Neural cell (in vitro differentiated cells): ENCODE measurements at regions not wholly inside any gene's neighbourhood (a gene's known extent, or its start where the extent isn't known, plus 50 kb on each side); places are given as distances from the start of the nearest gene placed in this dataset.

Experiments used
- EZH2 ChIP-seq: fragments of 200-600, 300-800 bp; shearing (Covaris generic), sonication (generic); IDR thresholded peaks from 2 replicates; pipeline ENCODE4 v1.6.1; 2014; ENCODE audit warnings: antibody characterized with exemption, low read length, borderline replicate concordance, mild to moderate bottlenecking; ENCODE audit not compliant: insufficient read depth, poor library complexity, severe bottlenecking
- TF ChIP-seq, protein P1 (sequence below): fragments of 450-650 bp; IDR thresholded peaks from 2 replicates; pipeline ENCODE4 v1.5.1; 2014; ENCODE audit warnings: antibody characterized with exemption, mild to moderate bottlenecking, moderate library complexity; ENCODE audit not compliant: poor library complexity, severe bottlenecking
- TF ChIP-seq, protein P2 (sequence below): IDR thresholded peaks from 2 replicates; pipeline ENCODE4 v1.6.1; 2012; ENCODE audit warnings: borderline replicate concordance

DNA sequence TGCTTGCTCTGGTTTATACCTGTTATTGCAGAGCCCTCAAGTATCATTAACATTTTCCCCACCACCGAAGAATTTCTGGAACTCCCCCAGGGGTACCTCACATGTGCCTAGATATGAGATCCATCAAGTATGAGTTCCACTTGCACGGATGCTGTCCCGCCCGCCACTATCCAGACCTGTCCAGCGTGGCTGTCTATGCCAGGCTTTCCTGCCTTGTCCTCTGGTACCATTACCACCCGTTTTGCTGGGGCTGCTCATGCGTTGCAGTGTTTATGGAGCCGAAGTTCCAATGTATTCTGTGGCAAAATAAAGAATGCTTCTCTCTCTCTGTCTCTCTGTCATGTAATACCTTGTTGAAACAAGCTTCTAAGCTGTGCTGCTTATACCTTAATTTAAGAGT is 543.5 kb upstream of the PTBP2 start:
- TF ChIP-seq, protein P1, sequence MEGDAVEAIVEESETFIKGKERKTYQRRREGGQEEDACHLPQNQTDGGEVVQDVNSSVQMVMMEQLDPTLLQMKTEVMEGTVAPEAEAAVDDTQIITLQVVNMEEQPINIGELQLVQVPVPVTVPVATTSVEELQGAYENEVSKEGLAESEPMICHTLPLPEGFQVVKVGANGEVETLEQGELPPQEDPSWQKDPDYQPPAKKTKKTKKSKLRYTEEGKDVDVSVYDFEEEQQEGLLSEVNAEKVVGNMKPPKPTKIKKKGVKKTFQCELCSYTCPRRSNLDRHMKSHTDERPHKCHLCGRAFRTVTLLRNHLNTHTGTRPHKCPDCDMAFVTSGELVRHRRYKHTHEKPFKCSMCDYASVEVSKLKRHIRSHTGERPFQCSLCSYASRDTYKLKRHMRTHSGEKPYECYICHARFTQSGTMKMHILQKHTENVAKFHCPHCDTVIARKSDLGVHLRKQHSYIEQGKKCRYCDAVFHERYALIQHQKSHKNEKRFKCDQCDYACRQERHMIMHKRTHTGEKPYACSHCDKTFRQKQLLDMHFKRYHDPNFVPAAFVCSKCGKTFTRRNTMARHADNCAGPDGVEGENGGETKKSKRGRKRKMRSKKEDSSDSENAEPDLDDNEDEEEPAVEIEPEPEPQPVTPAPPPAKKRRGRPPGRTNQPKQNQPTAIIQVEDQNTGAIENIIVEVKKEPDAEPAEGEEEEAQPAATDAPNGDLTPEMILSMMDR = no peak
- no peak for TF ChIP-seq EZH2
- TF ChIP-seq, protein P2, sequence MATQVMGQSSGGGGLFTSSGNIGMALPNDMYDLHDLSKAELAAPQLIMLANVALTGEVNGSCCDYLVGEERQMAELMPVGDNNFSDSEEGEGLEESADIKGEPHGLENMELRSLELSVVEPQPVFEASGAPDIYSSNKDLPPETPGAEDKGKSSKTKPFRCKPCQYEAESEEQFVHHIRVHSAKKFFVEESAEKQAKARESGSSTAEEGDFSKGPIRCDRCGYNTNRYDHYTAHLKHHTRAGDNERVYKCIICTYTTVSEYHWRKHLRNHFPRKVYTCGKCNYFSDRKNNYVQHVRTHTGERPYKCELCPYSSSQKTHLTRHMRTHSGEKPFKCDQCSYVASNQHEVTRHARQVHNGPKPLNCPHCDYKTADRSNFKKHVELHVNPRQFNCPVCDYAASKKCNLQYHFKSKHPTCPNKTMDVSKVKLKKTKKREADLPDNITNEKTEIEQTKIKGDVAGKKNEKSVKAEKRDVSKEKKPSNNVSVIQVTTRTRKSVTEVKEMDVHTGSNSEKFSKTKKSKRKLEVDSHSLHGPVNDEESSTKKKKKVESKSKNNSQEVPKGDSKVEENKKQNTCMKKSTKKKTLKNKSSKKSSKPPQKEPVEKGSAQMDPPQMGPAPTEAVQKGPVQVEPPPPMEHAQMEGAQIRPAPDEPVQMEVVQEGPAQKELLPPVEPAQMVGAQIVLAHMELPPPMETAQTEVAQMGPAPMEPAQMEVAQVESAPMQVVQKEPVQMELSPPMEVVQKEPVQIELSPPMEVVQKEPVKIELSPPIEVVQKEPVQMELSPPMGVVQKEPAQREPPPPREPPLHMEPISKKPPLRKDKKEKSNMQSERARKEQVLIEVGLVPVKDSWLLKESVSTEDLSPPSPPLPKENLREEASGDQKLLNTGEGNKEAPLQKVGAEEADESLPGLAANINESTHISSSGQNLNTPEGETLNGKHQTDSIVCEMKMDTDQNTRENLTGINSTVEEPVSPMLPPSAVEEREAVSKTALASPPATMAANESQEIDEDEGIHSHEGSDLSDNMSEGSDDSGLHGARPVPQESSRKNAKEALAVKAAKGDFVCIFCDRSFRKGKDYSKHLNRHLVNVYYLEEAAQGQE = no peak
